Trophoblast cell (in vitro differentiated cells and primary cell): ENCODE measurements at regions not wholly inside any gene's neighbourhood (a gene's known extent, or its start where the extent isn't known, plus 50 kb on each side); places are given as distances from the start of the nearest gene placed in this dataset.

Source experiments
- DNase-seq, 2 donors: peaks; one replicate each; pipeline ENCODE4 v3.0.0-alpha.2; 2016
- H2AFZ ChIP-seq: 2 replicates; pipeline ENCODE4 v1.6.1; 2013; ENCODE audit warnings: low read length, moderate library complexity, mild to moderate bottlenecking; ENCODE audit not compliant: insufficient read depth, poor library complexity
- H2AK5ac ChIP-seq: 2 replicates; pipeline ENCODE4 v1.6.1; 2013; ENCODE audit warnings: mild to moderate bottlenecking, low read length
- H2BK120ac ChIP-seq: 2 replicates; pipeline ENCODE4 v1.6.1; 2013; ENCODE audit warnings: low read length, mild to moderate bottlenecking, moderate library complexity; ENCODE audit not compliant: insufficient read depth, poor library complexity
- H2BK12ac ChIP-seq: 2 replicates; pipeline ENCODE4 v1.6.1; 2013; ENCODE audit warnings: mild to moderate bottlenecking, low read length, moderate library complexity
- H2BK5ac ChIP-seq: 2 replicates; pipeline ENCODE4 v1.6.1; 2013; ENCODE audit warnings: low read length, low read depth, moderate library complexity, mild to moderate bottlenecking; ENCODE audit not compliant: poor library complexity
- H3K14ac ChIP-seq: 2 replicates; pipeline ENCODE4 v1.6.1; 2013; ENCODE audit warnings: mild to moderate bottlenecking, low read length
- H3K18ac ChIP-seq: 2 replicates; pipeline ENCODE4 v1.6.1; 2013; ENCODE audit warnings: mild to moderate bottlenecking, low read length
- H3K23ac ChIP-seq: 2 replicates; pipeline ENCODE4 v1.6.1; 2013; ENCODE audit warnings: low read length
- H3K27ac ChIP-seq: 2 replicates; pipeline ENCODE4 v1.5.1; 2013; ENCODE audit warnings: low read depth, mild to moderate bottlenecking, inconsistent platforms, low read length, moderate library complexity
- H3K27me3 ChIP-seq: 2 replicates; pipeline ENCODE4 v1.6.1; 2013; ENCODE audit warnings: inconsistent platforms, mild to moderate bottlenecking, low read length, moderate library complexity; ENCODE audit not compliant: insufficient read depth
- H3K36me3 ChIP-seq, 2 experiments: 1 replicate in 1 of 2; 2 replicates in 1 of 2; pipeline ENCODE4 v1.6.1; 2013; ENCODE audit warnings: low read length in 2 of 2, mild to moderate bottlenecking in 2 of 2, moderate library complexity in 1 of 2; ENCODE audit not compliant: insufficient read depth in 2 of 2, control insufficient read depth in 1 of 2
- H3K4ac ChIP-seq: 2 replicates; pipeline ENCODE4 v1.6.1; 2013; ENCODE audit warnings: low read depth, mild to moderate bottlenecking, low read length, moderate library complexity
- H3K4me1 ChIP-seq, 2 experiments: 1 replicate in 1 of 2; 2 replicates in 1 of 2; pipeline ENCODE4 v1.6.1; 2013; ENCODE audit warnings: low read length in 2 of 2, mild to moderate bottlenecking in 2 of 2, moderate library complexity in 1 of 2; ENCODE audit not compliant: insufficient read depth in 2 of 2, control insufficient read depth in 1 of 2
- H3K4me2 ChIP-seq: 2 replicates; pipeline ENCODE4 v1.6.1; 2013; ENCODE audit warnings: inconsistent platforms, mild to moderate bottlenecking, low read length, moderate library complexity
- H3K4me3 ChIP-seq: 2 replicates; pipeline ENCODE4 v1.5.1; 2013; ENCODE audit warnings: mild to moderate bottlenecking, low read depth, low read length, inconsistent platforms
- H3K79me1 ChIP-seq: one replicate; pipeline ENCODE4 v1.6.1; 2013; ENCODE audit warnings: low read length
- H3K79me2 ChIP-seq: 2 replicates; pipeline ENCODE4 v1.6.1; 2013; ENCODE audit warnings: low read length, mild to moderate bottlenecking; ENCODE audit not compliant: control insufficient read depth, insufficient read depth, poor library complexity
- H3K9ac ChIP-seq: 2 replicates; pipeline ENCODE4 v1.6.1; 2013; ENCODE audit warnings: mild to moderate bottlenecking, low read length
- H3K9me3 ChIP-seq: 2 replicates; pipeline ENCODE4 v1.6.1; 2013; ENCODE audit warnings: low read depth, mild to moderate bottlenecking, control low read depth, inconsistent platforms, low read length; ENCODE audit not compliant: insufficient read depth
- H4K12ac ChIP-seq: 2 replicates; pipeline ENCODE4 v1.6.1; 2013; ENCODE audit warnings: low read depth, mild to moderate bottlenecking, low read length, moderate library complexity
- H4K8ac ChIP-seq: 2 replicates; pipeline ENCODE4 v1.6.1; 2013; ENCODE audit warnings: low read depth, mild to moderate bottlenecking, low read length, moderate library complexity
- H4K91ac ChIP-seq: one replicate; pipeline ENCODE4 v1.6.1; 2013; ENCODE audit warnings: low read depth, mild to moderate bottlenecking, low read length, moderate library complexity
- WGBS: extraction: QIAGEN DNeasy Blood & Tissue Kit; methylation state at CpG from one replicate; pipeline ENCODE4 v1.1.7; 2013; ENCODE audit warnings: missing lambda C conversion rate; ENCODE audit not compliant: insufficient read length, insufficient coverage; ENCODE audit errors: extremely low coverage; 5-methylcytosine and 5-hydroxymethylcytosine counted together

DNA sequence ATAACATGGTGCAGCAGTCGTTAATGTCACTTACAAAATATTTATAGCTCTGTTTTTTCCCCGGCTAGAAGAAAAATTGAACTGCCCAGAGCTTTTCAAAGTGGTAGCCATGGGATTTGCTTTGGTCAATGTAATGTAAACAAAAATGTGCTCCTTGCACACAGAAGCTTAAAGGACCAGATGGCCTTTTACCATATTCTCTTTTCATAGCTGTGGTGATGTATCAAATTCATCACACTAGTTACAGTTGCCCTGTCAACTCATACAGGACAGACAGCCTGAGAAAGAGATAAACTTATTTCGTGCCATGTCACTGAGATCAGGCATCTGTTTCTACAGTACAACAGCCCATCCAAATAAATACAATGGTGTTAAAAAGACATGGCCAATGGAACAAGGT lies 368.1 kb upstream of the CDH19 start:
- H2AK5ac ChIP-seq: no peak overlapping the region
- no peak overlapping the region for H2BK120ac ChIP-seq

DNA sequence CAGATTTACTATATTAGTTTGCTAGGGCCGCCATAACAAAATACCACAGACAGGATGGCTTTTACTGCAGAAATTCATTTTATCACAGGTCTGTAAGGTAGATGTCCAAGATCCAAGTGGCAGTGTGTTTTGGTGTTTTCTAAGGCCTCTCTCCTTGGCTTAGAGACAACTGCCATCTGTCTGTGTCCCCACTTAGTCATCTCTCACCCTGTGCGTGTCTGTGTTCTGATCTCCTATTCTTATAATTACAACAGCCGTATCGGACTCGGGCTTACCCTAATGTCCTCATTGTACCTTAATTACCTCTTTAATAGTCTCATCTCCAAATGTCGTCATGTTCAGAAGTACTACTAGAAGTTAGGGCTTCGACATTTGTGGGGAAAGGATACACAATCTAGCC lies 362.3 kb upstream of the CDH19 start:
- Histone ChIP-seq H4K8ac (no peak overlapping the region), H3K4me2 (no peak overlapping the region), H2BK120ac (no peak overlapping the region), H2BK5ac (no peak overlapping the region), H3K4me1 (no peaks in the 10 kb centered on the region), H3K27me3 (no peaks in the 10 kb centered on the region), H3K9me3 (no peaks in the 10 kb centered on the region), H3K4ac (no peak overlapping the region), H2AFZ (no peak overlapping the region), H2BK12ac (no peak overlapping the region), H4K12ac (no peak overlapping the region), H2AK5ac (no peak overlapping the region), H3K79me2 (no peaks in the 10 kb centered on the region), H3K23ac (no peak overlapping the region), H3K79me1 (no peaks in the 10 kb centered on the region), H3K4me3 (no peak overlapping the region), H3K14ac (no peak overlapping the region), H3K9ac (no peak overlapping the region), H4K91ac (no peak overlapping the region), H3K18ac (no peak overlapping the region), H3K27ac (no peak overlapping the region), H3K36me3 (no peaks in the 10 kb centered on the region)
- no CpG with 5 or more reads among the region's 7 CpGs for WGBS
- DNase-seq: no peak

More for the DNA sequence above, 368.1 kb upstream of the CDH19 start:
- no peak overlapping the region for H3K14ac ChIP-seq
- no peaks in the 10 kb centered on the region for H3K79me2 ChIP-seq
- no CpG with 5 or more reads among the region's 3 CpGs for WGBS
- H3K9me3 ChIP-seq: no peaks in the 10 kb centered on the region
- H3K18ac ChIP-seq: no peak overlapping the region
- H3K4me3 ChIP-seq: no peak overlapping the region
- no peaks in the 10 kb centered on the region for H3K79me1 ChIP-seq
- no peak overlapping the region for H4K8ac ChIP-seq
- H2BK5ac ChIP-seq: no peak overlapping the region
- H3K9ac ChIP-seq: no peak overlapping the region
- H3K36me3 ChIP-seq: no peaks in the 10 kb centered on the region
- H2AFZ ChIP-seq: no peak overlapping the region
- H3K27me3 ChIP-seq: no peaks in the 10 kb centered on the region
- H3K4me1 ChIP-seq: no peaks in the 10 kb centered on the region
- no peak overlapping the region for H4K91ac ChIP-seq
- H3K4me2 ChIP-seq: no peak overlapping the region
- DNase-seq: no peak
- H3K23ac ChIP-seq: no peak overlapping the region
- no peak overlapping the region for H3K27ac ChIP-seq
- no peak overlapping the region for H2BK12ac ChIP-seq
- H4K12ac ChIP-seq: no peak overlapping the region
- no peak overlapping the region for H3K4ac ChIP-seq

DNA sequence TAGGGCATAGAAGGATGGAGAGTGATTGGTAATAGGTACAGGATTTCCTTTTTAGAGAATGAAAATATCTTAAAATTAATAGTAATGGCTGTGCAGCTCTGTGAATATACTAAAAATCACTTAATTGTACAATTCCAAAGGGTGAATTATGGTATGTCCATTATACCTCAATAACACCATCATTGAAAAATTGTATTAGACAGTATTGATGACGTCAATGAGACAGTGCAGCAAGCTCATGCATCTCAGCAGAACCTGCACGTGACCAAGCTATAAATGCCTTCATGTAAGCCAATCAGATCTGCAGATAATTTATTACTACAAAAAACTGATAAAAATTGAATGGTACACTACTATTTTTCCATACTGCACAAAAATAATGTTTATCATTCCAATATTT lies 354.4 kb upstream of the CDH19 start:
- no peak overlapping the region for H3K14ac ChIP-seq
- H3K9ac ChIP-seq: no peak overlapping the region
- no peak overlapping the region for H2AFZ ChIP-seq
- H3K27ac ChIP-seq: no peak overlapping the region
- H3K9me3 ChIP-seq: no peaks in the 10 kb centered on the region
- no peak overlapping the region for H2BK120ac ChIP-seq
- DNase-seq: no peak
- H2AK5ac ChIP-seq: no peak overlapping the region
- no peaks in the 10 kb centered on the region for H3K79me1 ChIP-seq
- no peak overlapping the region for H3K18ac ChIP-seq
- H3K36me3 ChIP-seq: no peaks in the 10 kb centered on the region
- H3K4ac ChIP-seq: no peak overlapping the region
- H3K4me2 ChIP-seq: no peak overlapping the region
- no peak overlapping the region for H2BK12ac ChIP-seq
- H3K23ac ChIP-seq: no peak overlapping the region
- no peaks in the 10 kb centered on the region for H3K79me2 ChIP-seq
- H3K27me3 ChIP-seq: no peaks in the 10 kb centered on the region
- no peak overlapping the region for H4K8ac ChIP-seq
- no peak overlapping the region for H4K91ac ChIP-seq
- H3K4me1 ChIP-seq: no peaks in the 10 kb centered on the region
- WGBS: no CpG with 5 or more reads among the region's 2 CpGs
- no peak overlapping the region for H2BK5ac ChIP-seq
- H4K12ac ChIP-seq: no peak overlapping the region
- H3K4me3 ChIP-seq: no peak overlapping the region

DNA sequence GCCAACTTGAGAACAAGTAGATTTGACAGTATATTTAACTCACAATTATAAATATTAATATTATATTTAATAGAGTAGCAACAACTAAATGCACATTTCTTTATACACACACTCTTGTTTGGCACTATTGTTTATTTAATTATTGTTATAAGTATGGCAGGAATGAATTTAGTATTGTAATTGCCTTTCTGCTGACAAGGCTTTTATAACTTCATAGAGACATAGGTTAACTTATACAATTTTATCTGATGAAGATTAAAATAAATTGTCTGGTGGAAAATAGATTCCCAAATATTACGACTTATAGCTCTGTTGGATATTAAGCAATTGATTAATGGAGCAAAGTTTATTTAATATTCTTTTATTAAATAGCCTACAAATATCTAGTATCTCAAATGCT lies 347.9 kb upstream of the CDH19 start:
- no peak overlapping the region for H3K27ac ChIP-seq
- H2AK5ac ChIP-seq: no peak overlapping the region
- no peak overlapping the region for H2BK12ac ChIP-seq
- H4K8ac ChIP-seq: no peak overlapping the region
- H3K36me3 ChIP-seq: no peaks in the 10 kb centered on the region
- no peaks in the 10 kb centered on the region for H3K4me1 ChIP-seq
- no peak overlapping the region for H4K91ac ChIP-seq
- no peak overlapping the region for H2BK5ac ChIP-seq
- H3K4ac ChIP-seq: no peak overlapping the region
- H3K18ac ChIP-seq: no peak overlapping the region
- H3K14ac ChIP-seq: no peak overlapping the region
- H3K79me1 ChIP-seq: no peaks in the 10 kb centered on the region
- H3K9me3 ChIP-seq: no peaks in the 10 kb centered on the region
- no peak for DNase-seq
- no peaks in the 10 kb centered on the region for H3K27me3 ChIP-seq
- H3K9ac ChIP-seq: no peak overlapping the region
- H4K12ac ChIP-seq: no peak overlapping the region
- H3K79me2 ChIP-seq: no peaks in the 10 kb centered on the region
- no peak overlapping the region for H3K23ac ChIP-seq
- no peak overlapping the region for H2BK120ac ChIP-seq
- no peak overlapping the region for H2AFZ ChIP-seq
- no peak overlapping the region for H3K4me3 ChIP-seq
- no peak overlapping the region for H3K4me2 ChIP-seq
- no CpG with 5 or more reads among the region's 1 CpG for WGBS
